ENCODE measurements at regions not wholly inside any gene's neighbourhood (a gene's known extent, or its start where the extent isn't known, plus 50 kb on each side); places are given as distances from the start of the nearest gene placed in this dataset.
"Not testable (repeated sequence)": the region's sequence is repeated elsewhere in the genome, so short reads cannot be mapped to it uniquely, and the experiment has no call there.

DNA sequence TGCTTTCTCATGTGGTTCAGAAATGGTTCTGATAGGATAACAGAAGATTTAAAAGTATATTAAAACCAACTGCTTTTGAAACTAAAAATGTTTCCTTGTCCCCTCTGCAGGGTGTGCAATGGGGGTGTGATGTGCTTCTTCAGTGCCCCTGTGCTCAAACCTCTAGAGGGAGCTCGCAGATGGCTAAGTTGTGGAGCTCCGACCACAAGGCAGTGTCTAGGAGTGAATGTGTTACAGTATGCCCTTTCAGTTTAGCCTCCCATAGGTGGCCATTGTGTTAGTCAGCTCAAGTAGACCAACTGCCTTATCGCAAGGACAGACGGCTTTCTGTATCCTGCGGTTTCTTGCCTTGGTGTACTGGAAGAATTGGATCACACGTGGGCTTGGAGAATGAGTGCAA is 130.5 kb downstream of the TENT5D start:
- 57% methylated on average over 2 of the region's 6 CpGs for WGBS
- H3K9me3 ChIP-seq: peaks cover 0 to 4% (median 0%) of the 10 kb centered on the region in 4 donors
- no peaks in the 10 kb centered on the region for H3K4me1 ChIP-seq
- no peak overlapping the region for H3K4me3 ChIP-seq
- H3K27me3 ChIP-seq: no peaks in the 10 kb centered on the region
- DNase-seq (ENCODE audit: extremely low spot score): no peak
- H3K36me3 ChIP-seq: no peaks in the 10 kb centered on the region
- TF ChIP-seq EP300 (IDR thresholded peaks at IDR 0.05): no peak
- no peak overlapping the region for H3K27ac ChIP-seq (replicated peaks in 1 of 4)
- intact Hi-C loops (cut with DNase I): no loop called here

DNA sequence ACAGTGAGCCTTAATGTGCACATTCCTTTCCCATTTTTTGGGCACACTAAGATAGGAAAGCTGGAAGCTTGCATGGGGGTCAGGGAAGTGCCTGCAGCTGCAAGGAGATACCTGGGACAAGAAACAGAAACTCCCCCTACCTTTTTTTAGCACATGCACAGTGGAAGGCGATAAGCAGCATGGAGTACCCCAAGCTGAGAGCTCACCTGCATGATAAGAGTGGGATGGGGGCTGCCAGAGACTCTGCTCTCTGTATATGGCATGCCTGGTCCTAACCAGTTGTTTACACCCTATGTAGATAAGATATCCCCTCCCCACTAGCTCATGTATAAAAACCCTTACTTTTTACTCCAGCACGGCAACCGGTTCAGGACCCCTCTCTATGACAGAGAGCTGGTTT is 135.9 kb downstream of the TENT5D start:
- intact Hi-C loops (cut with DNase I): no loop called here
- H3K9me3 ChIP-seq: no peaks in the 10 kb centered on the region
- DNase-seq (ENCODE audit: extremely low spot score): no peak
- no peaks in the 10 kb centered on the region for H3K27me3 ChIP-seq
- WGBS: 75% methylated on average over 3 of the region's 3 CpGs
- H3K36me3 ChIP-seq: no peaks in the 10 kb centered on the region
- no peak for TF ChIP-seq POLR2AphosphoS5 (IDR thresholded peaks at IDR 0.05)
- no peak for TF ChIP-seq POLR2A (IDR thresholded peaks at IDR 0.05; ENCODE audit: low read depth)
- TF ChIP-seq EP300 (IDR thresholded peaks at IDR 0.05): no peak
- TF ChIP-seq, protein P1, sequence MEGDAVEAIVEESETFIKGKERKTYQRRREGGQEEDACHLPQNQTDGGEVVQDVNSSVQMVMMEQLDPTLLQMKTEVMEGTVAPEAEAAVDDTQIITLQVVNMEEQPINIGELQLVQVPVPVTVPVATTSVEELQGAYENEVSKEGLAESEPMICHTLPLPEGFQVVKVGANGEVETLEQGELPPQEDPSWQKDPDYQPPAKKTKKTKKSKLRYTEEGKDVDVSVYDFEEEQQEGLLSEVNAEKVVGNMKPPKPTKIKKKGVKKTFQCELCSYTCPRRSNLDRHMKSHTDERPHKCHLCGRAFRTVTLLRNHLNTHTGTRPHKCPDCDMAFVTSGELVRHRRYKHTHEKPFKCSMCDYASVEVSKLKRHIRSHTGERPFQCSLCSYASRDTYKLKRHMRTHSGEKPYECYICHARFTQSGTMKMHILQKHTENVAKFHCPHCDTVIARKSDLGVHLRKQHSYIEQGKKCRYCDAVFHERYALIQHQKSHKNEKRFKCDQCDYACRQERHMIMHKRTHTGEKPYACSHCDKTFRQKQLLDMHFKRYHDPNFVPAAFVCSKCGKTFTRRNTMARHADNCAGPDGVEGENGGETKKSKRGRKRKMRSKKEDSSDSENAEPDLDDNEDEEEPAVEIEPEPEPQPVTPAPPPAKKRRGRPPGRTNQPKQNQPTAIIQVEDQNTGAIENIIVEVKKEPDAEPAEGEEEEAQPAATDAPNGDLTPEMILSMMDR (IDR thresholded peaks at IDR 0.05): no peak
- H3K4me3 ChIP-seq: no peak overlapping the region
- no peak overlapping the region for H3K27ac ChIP-seq (replicated peaks in 1 of 4)
- H3K4me1 ChIP-seq: no peaks in the 10 kb centered on the region

DNA sequence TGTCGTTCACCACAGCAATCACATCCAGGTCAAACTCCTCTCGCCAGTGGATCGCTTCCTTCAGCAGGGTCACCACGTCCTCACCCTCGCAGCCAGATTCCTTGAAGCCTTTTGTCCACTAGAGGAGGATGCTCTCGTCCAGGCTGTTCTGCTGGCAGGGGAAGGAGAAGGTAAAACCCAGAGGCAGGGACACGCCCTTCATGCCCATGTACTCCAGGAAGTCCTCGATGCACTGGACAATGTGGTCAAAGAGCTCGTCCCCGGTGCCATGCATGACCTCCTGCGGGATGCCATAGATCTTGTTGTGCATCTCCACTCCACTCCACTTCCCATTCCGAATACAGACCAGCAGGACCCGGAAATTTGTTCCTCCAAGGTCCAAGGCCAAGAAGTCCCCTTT is 152.4 kb downstream of the TENT5D start:
- Histone ChIP-seq H3K27me3 (no peaks in the 10 kb centered on the region), H3K4me1 (no peaks in the 10 kb centered on the region), H3K9me3 (no peaks in the 10 kb centered on the region), H3K36me3 (no peaks in the 10 kb centered on the region), H3K4me3 (no peak overlapping the region), H3K27ac (replicated peaks in 1 of 4) (no peak overlapping the region)
- TF ChIP-seq EP300 (IDR thresholded peaks at IDR 0.05) (no peak), POLR2A (IDR thresholded peaks at IDR 0.05; ENCODE audit: low read depth) (no peak), POLR2AphosphoS5 (IDR thresholded peaks at IDR 0.05) (no peak)
- TF ChIP-seq, protein P1 (IDR thresholded peaks at IDR 0.05): no peak
- 83% methylated on average over 13 of the region's 13 CpGs for WGBS
- DNase-seq (ENCODE audit: extremely low spot score): no peak
- intact Hi-C loops (cut with DNase I): no loop called here

DNA sequence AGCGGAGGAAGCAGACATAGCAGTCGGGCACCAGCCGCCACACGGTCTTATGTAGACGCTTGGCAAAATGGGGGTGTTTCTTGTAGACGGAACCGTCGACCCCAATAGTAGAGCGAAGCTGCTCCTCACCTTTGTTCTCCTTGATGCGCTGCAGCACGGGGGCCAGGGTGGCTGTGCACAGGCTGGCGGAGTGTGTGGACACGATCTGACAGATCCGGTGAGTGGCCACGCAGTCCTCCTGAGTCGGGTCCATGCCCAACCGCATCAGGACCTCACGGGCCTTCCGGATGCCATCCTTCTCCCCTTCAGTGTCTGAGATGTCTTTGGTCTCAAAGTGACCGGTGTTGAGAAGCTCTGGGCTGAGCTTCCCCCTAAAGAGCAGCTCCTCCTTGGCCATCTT is 153.0 kb downstream of the TENT5D start:
- intact Hi-C loops (cut with DNase I): no loop called here
- 95% methylated on average over 19 of the region's 20 CpGs for whole genome bisulfite sequencing

DNA sequence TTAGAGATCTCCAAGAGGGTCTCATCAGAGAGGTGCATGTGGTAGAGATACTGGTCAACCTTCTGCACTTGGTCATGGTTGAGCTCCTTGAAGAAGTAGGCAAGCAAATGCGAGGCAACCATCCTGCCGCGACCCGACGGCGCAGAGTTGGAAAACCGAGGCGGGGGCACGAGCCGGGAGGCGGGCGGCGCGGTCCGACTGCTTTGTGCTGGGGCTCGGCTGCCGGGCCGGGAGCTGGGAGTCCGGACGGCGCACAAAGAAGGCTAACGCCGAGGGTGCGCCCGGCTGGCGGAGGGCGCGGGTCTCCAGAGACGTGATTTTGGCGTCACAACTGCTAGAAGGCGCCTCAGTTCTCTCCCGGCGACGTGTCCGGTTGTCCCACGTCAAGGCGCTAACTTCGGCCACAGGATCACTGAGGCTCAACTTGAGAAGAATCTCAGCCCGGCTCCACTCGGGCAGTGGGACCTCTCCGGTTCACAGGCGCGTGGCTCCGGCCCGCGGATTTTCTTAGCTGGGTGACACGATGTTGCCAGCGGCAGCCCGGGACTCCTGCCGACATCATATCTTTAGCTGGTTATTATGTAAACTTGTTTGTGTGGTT is 154.3 kb downstream of the TENT5D start:
- H3K27me3 ChIP-seq; intact Hi-C loops (cut with DNase I); H3K4me1 ChIP-seq; H3K9me3 ChIP-seq; H3K27ac ChIP-seq (replicated peaks in 1 of 4); DNase-seq (ENCODE audit: extremely low spot score); H3K4me3 ChIP-seq; H3K36me3 ChIP-seq: not testable (repeated sequence)
- WGBS: 78% methylated on average over 49 of the region's 50 CpGs

More for the DNA sequence above, 153.0 kb downstream of the TENT5D start:
- TF ChIP-seq, protein P1 (IDR thresholded peaks at IDR 0.05): no peak
- TF ChIP-seq EP300 (IDR thresholded peaks at IDR 0.05) (no peak), POLR2A (IDR thresholded peaks at IDR 0.05; ENCODE audit: low read depth) (no peak), POLR2AphosphoS5 (IDR thresholded peaks at IDR 0.05) (no peak)
- no peak for DNase-seq (ENCODE audit: extremely low spot score)
- Histone ChIP-seq H3K9me3 (no peaks in the 10 kb centered on the region), H3K36me3 (no peaks in the 10 kb centered on the region), H3K27me3 (no peaks in the 10 kb centered on the region), H3K4me1 (no peaks in the 10 kb centered on the region), H3K27ac (replicated peaks in 1 of 4) (no peak overlapping the region), H3K4me3 (no peak overlapping the region)

DNA sequence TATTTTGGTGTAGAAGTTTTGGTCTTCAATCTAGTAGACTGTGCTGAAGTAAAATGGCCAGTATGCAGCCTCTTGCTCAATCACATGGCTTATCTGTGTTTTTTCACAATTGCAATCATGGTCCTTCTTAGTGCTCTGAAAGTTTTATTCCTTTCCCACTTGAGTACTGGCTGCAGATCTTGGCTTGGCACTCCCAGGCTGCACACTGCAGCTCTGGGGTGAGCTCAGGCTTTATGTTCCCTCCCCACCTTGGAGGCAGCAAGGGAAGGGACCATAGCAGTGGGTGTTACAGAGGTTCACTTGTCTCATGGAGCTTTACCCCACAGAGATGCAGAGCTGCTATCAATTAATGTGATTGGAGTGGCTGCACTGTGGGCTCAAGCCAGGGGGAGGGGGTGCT is 156.0 kb downstream of the TENT5D start:
- intact Hi-C loops (cut with DNase I): no loop called here
- H3K9me3 ChIP-seq: no peaks in the 10 kb centered on the region

More for the DNA sequence above, 156.0 kb downstream of the TENT5D start:
- Histone ChIP-seq H3K27ac (replicated peaks in 1 of 4) (no peak overlapping the region), H3K4me3 (no peak overlapping the region), H3K36me3 (no peaks in the 10 kb centered on the region), H3K27me3 (no peaks in the 10 kb centered on the region), H3K4me1 (no peaks in the 10 kb centered on the region)
- TF ChIP-seq POLR2A (IDR thresholded peaks at IDR 0.05; ENCODE audit: low read depth) (no peak), EP300 (IDR thresholded peaks at IDR 0.05) (no peak), POLR2AphosphoS5 (IDR thresholded peaks at IDR 0.05) (no peak)
- TF ChIP-seq, protein P1 (IDR thresholded peaks at IDR 0.05): no peak
- no peak for DNase-seq (ENCODE audit: extremely low spot score)

Data from esophagus muscularis mucosa (tissue), 4 donors.